GM21381 (cell line): ENCODE measurements at regions not wholly inside any gene's neighbourhood (a gene's known extent, or its start where the extent isn't known, plus 50 kb on each side); places are given as distances from the start of the nearest gene placed in this dataset.

Source experiments
- ATAC-seq: cut with Tn5 transposase; IDR thresholded peaks from one replicate; pipeline ENCODE4 v1.9.1; 2021; ENCODE audit warnings: mild to moderate bottlenecking, moderate library complexity; ENCODE audit not compliant: unreplicated experiment

GRCh38 chr15:81502439-81502838 is 128.4 kb upstream of the TMC3 start:
- ATAC-seq = no peak

GRCh38 chr15:81500081-81500480 is 126.1 kb upstream of the TMC3 start:
- no peak for ATAC-seq

- ATAC-seq = no peak
Observed at GRCh38 chr15:81498294-81498693, 124.3 kb upstream of the TMC3 start.

DNA sequence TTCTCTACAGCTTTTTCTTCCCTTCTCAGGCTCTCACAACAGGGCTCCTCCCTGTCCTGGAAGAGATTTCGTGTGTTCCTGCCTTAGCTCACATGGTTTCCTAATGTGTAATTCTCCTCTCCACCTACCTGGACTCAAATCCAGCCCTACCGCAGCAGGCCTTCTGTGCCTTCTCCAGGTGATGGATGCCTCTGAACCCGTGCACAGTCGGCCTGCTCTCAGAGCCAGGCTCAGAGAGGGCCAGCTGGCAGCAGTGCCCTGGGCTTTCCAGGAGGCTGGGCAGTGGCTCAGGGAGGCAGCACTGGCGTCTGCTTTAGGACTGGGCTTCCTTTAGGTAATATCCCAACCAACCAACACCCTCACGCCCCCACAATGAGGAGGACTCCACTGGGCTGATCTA is 123.2 kb upstream of the TMC3 start:
- no peak for ATAC-seq

GRCh38 chr15:81495780-81496467 is 121.9 kb upstream of the TMC3 start:
- ATAC-seq = no peak

GRCh38 chr15:81492969-81493645 is 119.1 kb upstream of the TMC3 start:
- ATAC-seq = no peak

- no peak for ATAC-seq
Observed at GRCh38 chr15:81492331-81492968, 118.4 kb upstream of the TMC3 start.

GRCh38 chr15:81491414-81492096 is 117.5 kb upstream of the TMC3 start:
- ATAC-seq = no peak

DNA sequence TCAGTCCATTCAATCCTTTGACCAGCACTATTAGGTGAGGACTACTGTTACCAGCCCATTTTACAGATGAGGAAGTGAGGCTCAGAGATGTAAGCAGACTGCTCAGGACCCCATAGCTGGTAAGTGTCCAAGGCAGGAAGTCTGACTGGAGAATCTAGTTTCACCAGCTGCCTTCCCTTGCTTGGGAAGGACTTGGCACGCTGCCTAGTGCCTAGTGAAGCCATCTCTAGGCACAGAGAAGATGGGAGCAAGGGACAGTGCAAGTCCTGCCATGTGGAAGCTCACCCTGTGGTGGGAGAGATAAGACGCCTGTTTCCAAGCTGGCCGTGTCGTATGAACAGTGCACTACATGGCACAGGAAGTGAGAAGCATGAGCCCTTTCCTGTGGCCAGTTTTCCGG is 111.8 kb upstream of the TMC3 start:
- ATAC-seq = no peak

GRCh38 chr15:81484086-81484955 is 110.3 kb upstream of the TMC3 start:
- ATAC-seq = no peak

- ATAC-seq = no peak
Observed at GRCh38 chr15:81483496-81483895, 109.5 kb upstream of the TMC3 start.

GRCh38 chr15:81481346-81481745 is 107.3 kb upstream of the TMC3 start:
- ATAC-seq = no peak

GRCh38 chr15:81480645-81481053 is 106.6 kb upstream of the TMC3 start:
- ATAC-seq = no peak

DNA sequence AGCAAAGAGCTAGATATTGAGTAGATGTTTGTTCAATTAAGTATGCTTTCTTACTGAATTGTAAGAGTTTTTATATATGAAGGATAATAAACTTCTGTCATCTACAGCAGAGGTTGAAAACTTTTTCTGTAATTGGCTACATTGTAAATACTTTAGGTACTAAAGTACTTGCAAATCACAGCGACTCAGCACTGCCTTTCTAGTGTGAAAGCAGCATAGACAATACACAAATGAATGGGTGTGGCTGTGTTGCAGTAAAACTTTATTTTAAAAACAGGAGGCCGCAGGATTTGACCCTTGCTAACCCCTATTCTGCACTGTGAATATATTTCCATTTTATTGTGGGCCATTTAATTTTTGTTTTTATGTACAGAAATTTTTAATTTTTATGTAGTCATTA is 104.3 kb upstream of the TMC3 start:
- ATAC-seq = no peak

DNA sequence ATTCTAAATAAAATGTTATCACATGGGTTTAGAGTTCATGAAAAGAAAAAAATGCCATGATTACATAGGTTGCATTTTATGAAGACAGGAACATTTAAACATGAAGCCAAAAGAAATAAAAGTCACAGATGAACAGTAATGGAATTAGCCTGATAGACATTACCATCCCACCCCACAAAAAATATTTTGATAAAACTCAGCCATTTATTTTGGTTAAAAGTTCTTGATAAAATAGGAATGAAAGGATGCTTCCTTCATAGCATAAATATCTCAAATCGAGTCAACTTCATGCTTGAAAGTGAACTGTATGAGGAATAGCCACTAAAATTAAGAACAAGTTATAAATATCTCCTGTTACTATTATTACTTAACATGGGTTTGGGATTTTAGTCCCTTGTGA is 101.9 kb upstream of the TMC3 start:
- ATAC-seq = no peak

DNA sequence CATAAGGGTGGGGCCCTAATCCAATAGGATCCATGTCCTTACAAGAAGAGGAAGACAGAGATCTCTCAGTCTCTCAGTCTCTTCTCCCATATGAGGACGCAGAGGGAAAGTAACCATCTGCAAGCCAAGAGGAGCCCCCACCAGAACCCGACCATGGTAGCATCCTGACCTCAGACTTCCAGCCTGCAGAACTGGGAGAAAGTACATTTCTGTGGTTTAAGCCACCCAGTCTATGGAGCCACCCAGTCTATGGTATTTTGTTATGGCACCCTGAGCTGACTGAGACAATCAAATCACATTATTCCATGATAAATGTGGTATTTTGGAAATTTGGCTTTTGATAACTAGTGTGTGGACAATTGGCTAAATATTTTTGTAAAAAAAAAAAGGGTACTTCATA is 101.5 kb upstream of the TMC3 start:
- ATAC-seq = no peak

- ATAC-seq = no peak
Observed at GRCh38 chr15:81473946-81474345, 99.9 kb upstream of the TMC3 start.

DNA sequence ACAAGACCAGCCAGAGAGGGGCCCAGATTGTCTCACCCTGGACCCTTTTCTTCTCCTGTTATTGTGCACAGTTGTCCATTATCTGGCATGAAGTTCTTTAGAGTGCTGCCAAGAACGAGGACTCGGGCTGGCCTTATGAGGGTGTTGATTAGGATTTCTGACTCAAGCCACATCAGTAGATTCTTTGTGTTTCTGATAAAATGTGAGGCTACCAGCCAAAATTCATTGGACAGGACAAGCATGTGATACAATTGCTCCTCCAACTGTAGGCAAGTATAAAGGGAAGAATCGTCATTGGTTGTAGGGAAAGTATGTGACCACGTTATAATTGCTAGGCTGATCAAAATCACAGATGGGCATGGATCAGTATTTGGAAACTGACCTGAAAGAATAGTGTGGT is 99.2 kb upstream of the TMC3 start:
- ATAC-seq = no peak

GRCh38 chr15:81471151-81471550 is 97.1 kb upstream of the TMC3 start:
- no peak for ATAC-seq

- ATAC-seq = no peak
Observed at GRCh38 chr15:81469154-81469553, 95.1 kb upstream of the TMC3 start.

- no peak for ATAC-seq
Observed at GRCh38 chr15:81466741-81467140, 92.7 kb upstream of the TMC3 start.
